GM13977 (cell line): ENCODE measurements at regions not wholly inside any gene's neighbourhood (a gene's known extent, or its start where the extent isn't known, plus 50 kb on each side); places are given as distances from the start of the nearest gene placed in this dataset.

ENCODE experiments used
- DNase-seq: peaks from one replicate; pipeline ENCODE4 v3.0.0; 2012; ENCODE audit warnings: low spot score
- CTCF ChIP-seq: IDR thresholded peaks from 2 replicates; pipeline ENCODE4 v1.5.1; 2012; ENCODE audit warnings: mild to moderate bottlenecking, control low read depth; ENCODE audit not compliant: insufficient read depth; ENCODE audit errors: extremely low read depth, missing control alignments
- in situ Hi-C: fragments of 300-500 bp; cut with MboI; formaldehyde crosslinking; loops from one replicate; pipeline ENCODE4 v1.12.0; 2022; ENCODE audit warnings: low sequenced_read_pairs, low pct_unique_long_range_greater_than_20kb, mixed read lengths, inconsistent platforms; ENCODE audit not compliant: unreplicated experiment

- TF ChIP-seq CTCF: no peak
- in situ Hi-C loops: no loop called here
- no peak for DNase-seq
Observed at GRCh38 chr7:81420526-81421226, 349.2 kb downstream of the HGF start.

GRCh38 chr7:81419731-81420130 lies 350.1 kb downstream of the HGF start:
- no peak for DNase-seq
- TF ChIP-seq CTCF: no peak
- in situ Hi-C loops: no loop called here

GRCh38 chr7:81416659-81417058 lies 353.2 kb downstream of the HGF start:
- TF ChIP-seq CTCF: no peak
- DNase-seq: no peak
- in situ Hi-C loops: no loop called here

- in situ Hi-C loops: no loop called here
- DNase-seq: no peak
- no peak for TF ChIP-seq CTCF
Observed at GRCh38 chr7:81415181-81415580, 354.7 kb downstream of the HGF start.

- DNase-seq: no peak
- TF ChIP-seq CTCF: no peak
- in situ Hi-C loops: no loop called here
Observed at GRCh38 chr7:81414411-81414810, 355.4 kb downstream of the HGF start.

GRCh38 chr7:81410471-81411117 lies 359.3 kb downstream of the HGF start:
- in situ Hi-C loops: no loop called here
- TF ChIP-seq CTCF: no peak
- DNase-seq: no peak
